ENCODE measurements at regions not wholly inside any gene's neighbourhood (a gene's known extent, or its start where the extent isn't known, plus 50 kb on each side); places are given as distances from the start of the nearest gene placed in this dataset.

- peaks cover 4% of the 10 kb centered on the region for H3K27me3 Mint-ChIP-seq (ENCODE audit: insufficient read depth, unreplicated experiment)
- intact Hi-C loops (cut with micrococcal nuclease; ENCODE audit: unreplicated experiment), result loop anchor here (5.0 kb wide), 1 partner anchor 246 kb away; no protein-coding TSS in a partner anchor
- ChIA-PET POLR2A (no interaction called here), CTCF (no interaction called here)
- no TSS peak for BruUV-seq (replicated peaks)
- no peaks in the 10 kb centered on the region for H3K9me3 Mint-ChIP-seq (ENCODE audit: unreplicated experiment)
- no peaks in the 10 kb centered on the region for H3K36me3 ChIP-seq (ENCODE audit: control insufficient read depth, insufficient read depth, low read length)
- no peak overlapping the region for H3K4me3 ChIP-seq (ENCODE audit: low read depth, low read length)
- H3K27ac Mint-ChIP-seq (ENCODE audit: unreplicated experiment), result no peak overlapping the region
- no peak for TF ChIP-seq CTCF (IDR thresholded peaks at IDR 0.05; ENCODE audit: insufficient read depth in 1 of 2, low read depth in 1 of 2, low read length in 1 of 2, severe bottlenecking in 1 of 2, unreplicated experiment in 1 of 2)
- H3K9me3 ChIP-seq, result no peaks in the 10 kb centered on the region
- no peaks in the 10 kb centered on the region for H3K27me3 ChIP-seq (replicated peaks; ENCODE audit: control insufficient read depth, insufficient read depth, low read length)
- H3K36me3 Mint-ChIP-seq (ENCODE audit: insufficient read depth, unreplicated experiment), result no peaks in the 10 kb centered on the region
- H3K4me1 Mint-ChIP-seq (ENCODE audit: low read depth, unreplicated experiment), result no peaks in the 10 kb centered on the region
- no peak overlapping the region for H3K4me3 Mint-ChIP-seq (ENCODE audit: unreplicated experiment)
- H3K4me1 ChIP-seq, result no peaks in the 10 kb centered on the region
- no peak for DNase-seq
Observed at GRCh38 chr13:99903140-99903539, 68.4 kb downstream of the ZIC5 start.

DNA sequence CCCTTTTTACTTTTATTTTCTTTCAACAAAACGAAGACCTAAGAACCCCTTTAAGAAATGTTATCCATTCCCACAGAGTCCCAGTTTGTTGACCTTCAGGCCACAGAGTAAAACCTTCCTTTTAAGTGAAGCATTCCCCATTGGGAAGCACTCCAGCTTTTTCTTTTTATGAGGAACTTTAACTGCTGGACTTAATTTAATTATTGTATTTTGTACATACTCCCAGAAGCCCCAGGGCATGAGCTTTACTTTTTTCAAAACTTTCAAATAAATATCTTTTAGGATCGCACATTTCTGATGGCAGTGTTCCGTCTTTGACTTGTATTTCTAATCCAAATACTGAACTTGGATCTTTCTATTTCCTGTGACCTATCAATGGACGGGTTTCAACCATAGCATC, 68.9 kb downstream of the ZIC5 start:
- intact Hi-C loops (cut with micrococcal nuclease; ENCODE audit: unreplicated experiment), result loop anchor here (5.0 kb wide), 1 partner anchor 245 kb away; no protein-coding TSS in a partner anchor
- Mint-ChIP-seq H3K4me3 (ENCODE audit: unreplicated experiment) (no peak overlapping the region), H3K36me3 (ENCODE audit: insufficient read depth, unreplicated experiment) (no peaks in the 10 kb centered on the region), H3K27ac (ENCODE audit: unreplicated experiment) (no peak overlapping the region), H3K9me3 (ENCODE audit: unreplicated experiment) (no peaks in the 10 kb centered on the region), H3K27me3 (ENCODE audit: insufficient read depth, unreplicated experiment) (peaks cover 4% of the 10 kb centered on the region), H3K4me1 (ENCODE audit: low read depth, unreplicated experiment) (no peaks in the 10 kb centered on the region)
- Histone ChIP-seq H3K27me3 (replicated peaks; ENCODE audit: control insufficient read depth, insufficient read depth, low read length) (no peaks in the 10 kb centered on the region), H3K36me3 (ENCODE audit: control insufficient read depth, insufficient read depth, low read length) (no peaks in the 10 kb centered on the region), H3K9me3 (no peaks in the 10 kb centered on the region), H3K4me3 (ENCODE audit: low read depth, low read length) (no peak overlapping the region), H3K4me1 (no peaks in the 10 kb centered on the region)
- CTCF ChIA-PET, result no interaction called here
- DNase-seq, result no peak
- POLR2A ChIA-PET, result no interaction called here
- TF ChIP-seq CTCF (IDR thresholded peaks at IDR 0.05; ENCODE audit: insufficient read depth in 1 of 2, low read depth in 1 of 2, low read length in 1 of 2, severe bottlenecking in 1 of 2, unreplicated experiment in 1 of 2), result no peak
- no TSS peak for BruUV-seq (replicated peaks)

GRCh38 chr13:99900960-99901359, 70.6 kb downstream of the ZIC5 start:
- intact Hi-C loops (cut with micrococcal nuclease; ENCODE audit: unreplicated experiment), result loop anchor here (5.0 kb wide), 1 partner anchor 244 kb away; no protein-coding TSS in a partner anchor
- H3K4me3 ChIP-seq (ENCODE audit: low read depth, low read length), result no peak overlapping the region
- H3K9me3 Mint-ChIP-seq (ENCODE audit: unreplicated experiment), result no peaks in the 10 kb centered on the region
- H3K27me3 Mint-ChIP-seq (ENCODE audit: insufficient read depth, unreplicated experiment), result peaks cover 4% of the 10 kb centered on the region
- TF ChIP-seq CTCF (IDR thresholded peaks at IDR 0.05; ENCODE audit: insufficient read depth in 1 of 2, low read depth in 1 of 2, low read length in 1 of 2, severe bottlenecking in 1 of 2, unreplicated experiment in 1 of 2), result no peak
- no peaks in the 10 kb centered on the region for H3K4me1 Mint-ChIP-seq (ENCODE audit: low read depth, unreplicated experiment)
- H3K9me3 ChIP-seq, result no peaks in the 10 kb centered on the region
- no TSS peak for BruUV-seq (replicated peaks)
- no peak overlapping the region for H3K4me3 Mint-ChIP-seq (ENCODE audit: unreplicated experiment)
- no peaks in the 10 kb centered on the region for H3K27me3 ChIP-seq (replicated peaks; ENCODE audit: control insufficient read depth, insufficient read depth, low read length)
- POLR2A ChIA-PET, result no interaction called here
- H3K4me1 ChIP-seq, result no peaks in the 10 kb centered on the region
- H3K27ac Mint-ChIP-seq (ENCODE audit: unreplicated experiment), result no peak overlapping the region
- H3K36me3 ChIP-seq (ENCODE audit: control insufficient read depth, insufficient read depth, low read length), result no peaks in the 10 kb centered on the region
- CTCF ChIA-PET, result no interaction called here
- H3K36me3 Mint-ChIP-seq (ENCODE audit: insufficient read depth, unreplicated experiment), result no peaks in the 10 kb centered on the region
- DNase-seq, result no peak
